ENCODE measurements at regions not wholly inside any gene's neighbourhood (a gene's known extent, or its start where the extent isn't known, plus 50 kb on each side); places are given as distances from the start of the nearest gene placed in this dataset.

- no peak for DNase-seq
These were observed 82.8 kb upstream of the FXR1 start for GRCh38 chr3:180829409-180830405.

- no peak for DNase-seq
These were observed 77.0 kb upstream of the FXR1 start for GRCh38 chr3:180835501-180835900.

- no peak for DNase-seq
These were observed 75.7 kb upstream of the FXR1 start for GRCh38 chr3:180836766-180837165.

GRCh38 chr3:180854887-180855286 is 57.6 kb upstream of the FXR1 start:
- no peak for DNase-seq

DNA sequence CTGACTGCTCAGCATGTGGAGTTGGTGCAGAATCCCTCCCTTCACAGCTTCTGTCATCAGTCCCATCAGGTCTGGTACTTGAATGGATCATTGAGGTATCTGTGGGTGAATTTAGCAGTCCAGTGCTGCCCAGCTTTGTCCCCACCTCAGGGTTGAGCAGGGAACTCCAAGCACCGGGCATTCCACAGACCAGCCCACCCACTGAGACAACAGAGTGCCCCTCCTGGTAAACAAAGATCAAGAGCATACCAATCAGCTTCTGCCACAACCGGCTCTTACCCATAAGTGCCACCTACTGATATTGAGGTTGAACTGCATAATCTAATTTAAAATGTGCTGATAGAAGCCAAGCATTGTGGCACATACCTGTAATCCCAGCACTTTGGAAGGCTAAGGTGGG is 57.1 kb upstream of the FXR1 start:
- DNase-seq: peak; percentile 14

GRCh38 chr3:180855956-180856355 is 56.5 kb upstream of the FXR1 start:
- no peak for DNase-seq

DNA sequence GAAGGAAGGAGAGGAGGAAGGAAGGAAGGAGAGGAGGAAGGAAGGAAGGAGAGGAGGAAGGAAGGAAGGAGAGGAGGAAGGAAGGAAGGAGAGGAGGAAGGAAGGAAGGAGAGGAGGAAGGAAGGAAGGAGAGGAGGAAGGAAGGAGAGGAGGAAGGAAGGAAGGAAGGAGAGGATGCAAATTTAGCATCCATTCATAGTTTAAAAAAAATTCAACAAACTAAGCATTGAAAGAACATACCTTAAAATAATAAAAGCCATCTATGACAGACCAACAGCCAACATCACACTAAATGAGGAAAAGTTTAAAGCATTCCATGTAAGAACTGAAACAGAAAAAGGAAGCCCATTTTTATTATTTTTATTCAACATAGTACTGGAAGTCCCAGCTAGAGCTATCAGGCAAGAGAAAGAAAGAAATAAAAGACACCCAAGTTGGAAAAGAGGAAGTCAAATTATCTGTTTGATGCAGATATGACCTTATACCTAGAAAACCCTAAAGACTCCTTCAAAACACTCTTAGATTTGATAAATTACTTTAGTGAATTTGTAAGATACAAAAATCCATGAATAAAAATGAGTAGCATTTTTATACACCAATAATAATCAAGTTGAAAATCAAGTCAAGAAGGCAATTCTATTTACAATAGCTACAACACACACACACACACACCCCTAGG is 52.2 kb upstream of the FXR1 start:
- DNase-seq: no peak

Measured in NCI-H345 (cell line).